ENCODE measurements at regions not wholly inside any gene's neighbourhood (a gene's known extent, or its start where the extent isn't known, plus 50 kb on each side); places are given as distances from the start of the nearest gene placed in this dataset.
"Not testable (repeated sequence)": the region's sequence is repeated elsewhere in the genome, so short reads cannot be mapped to it uniquely, and the experiment has no call there.

GRCh38 chr3:20608054-20608738 lies 422.2 kb upstream of the SGO1 start:
- DNase-seq = no peak

GRCh38 chr3:20604659-20605058 lies 418.7 kb upstream of the SGO1 start:
- no peak for DNase-seq

DNA sequence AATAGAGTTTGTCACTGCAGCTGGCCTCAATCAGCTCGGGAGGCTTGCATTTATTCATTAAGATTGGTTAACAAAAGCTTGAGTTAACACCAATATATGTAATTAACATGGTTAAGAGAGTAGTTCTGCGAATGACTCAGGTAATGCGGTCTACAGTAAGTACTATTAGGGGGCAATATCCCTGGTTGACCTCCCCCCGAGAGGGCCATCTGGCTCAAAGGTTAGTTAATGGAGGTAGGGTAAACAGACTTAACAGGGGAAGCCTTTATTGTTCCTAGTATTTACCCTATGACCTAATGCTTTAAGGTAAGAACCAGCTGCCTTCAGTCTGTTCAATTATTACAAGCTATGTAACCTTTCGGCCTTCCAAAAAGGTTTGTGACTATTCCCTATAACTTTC lies 403.3 kb upstream of the SGO1 start:
- no peak for DNase-seq

DNA sequence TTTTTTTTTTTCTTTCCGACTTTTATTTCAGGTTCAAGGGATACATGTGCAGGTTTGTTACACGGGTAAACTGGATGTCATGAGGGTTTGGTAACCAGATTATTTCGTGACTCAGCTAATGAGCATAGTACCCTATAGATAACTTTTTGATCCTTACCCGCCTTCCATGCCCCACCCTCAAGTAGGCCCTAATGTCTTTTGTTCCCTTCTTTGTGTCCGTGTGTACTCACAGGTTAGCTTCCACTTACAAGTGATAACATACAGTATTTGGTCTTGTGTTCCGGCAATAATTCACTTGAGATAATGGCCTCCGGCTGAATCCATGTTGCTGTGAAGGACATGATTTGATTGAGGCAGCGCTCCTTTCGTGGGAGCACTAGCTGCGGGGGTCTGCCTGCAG lies 402.8 kb upstream of the SGO1 start:
- DNase-seq = no peak

GRCh38 chr3:20583648-20584047 lies 397.6 kb upstream of the SGO1 start:
- no peak for DNase-seq

- DNase-seq = no peak
Observed at GRCh38 chr3:20576228-20576627, 390.2 kb upstream of the SGO1 start.

DNA sequence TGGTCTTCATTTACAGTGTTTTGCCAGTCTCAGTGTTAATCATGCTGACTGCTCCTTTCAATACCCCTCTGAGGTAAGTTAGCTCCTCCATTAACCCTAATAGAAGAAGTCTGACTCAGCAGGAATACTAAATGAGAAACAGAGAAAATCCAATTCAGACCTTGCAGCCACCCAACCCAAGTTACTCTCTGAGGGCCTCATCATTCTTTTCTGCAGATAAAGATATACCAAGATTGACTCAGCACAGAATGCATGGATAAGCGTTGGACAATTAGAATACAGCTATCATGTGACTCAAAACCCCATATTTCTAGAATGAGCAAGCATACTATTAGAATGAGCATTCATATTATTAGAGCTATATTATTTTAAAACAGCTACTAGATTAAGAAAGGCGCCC lies 389.1 kb upstream of the SGO1 start:
- peak in 1 of 2 experiments; percentile 4 for DNase-seq

GRCh38 chr3:20574746-20575145 lies 388.7 kb upstream of the SGO1 start:
- peak; percentile 5 to 46 for DNase-seq

- DNase-seq = no peak
Observed at GRCh38 chr3:20573175-20573574, 387.2 kb upstream of the SGO1 start.

DNA sequence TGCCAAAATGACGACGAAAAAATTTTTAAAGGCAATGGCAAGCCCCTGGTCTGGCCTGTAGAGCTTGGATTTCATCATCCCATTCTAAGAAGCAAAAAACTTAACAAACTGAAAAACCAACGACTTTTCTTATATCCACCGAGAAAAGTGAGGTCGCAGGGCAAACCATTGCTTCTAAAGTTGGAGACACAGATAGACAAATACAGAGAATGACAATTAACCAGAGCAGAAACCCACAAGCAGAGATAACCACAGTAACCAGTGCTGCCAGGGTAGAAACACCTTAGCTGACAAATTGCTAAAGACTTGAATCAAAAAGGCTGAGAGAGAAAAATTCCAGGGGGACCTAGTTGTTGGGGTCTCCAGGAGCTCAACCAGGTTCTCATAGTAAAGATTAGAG lies 386.5 kb upstream of the SGO1 start:
- no peak for DNase-seq

DNA sequence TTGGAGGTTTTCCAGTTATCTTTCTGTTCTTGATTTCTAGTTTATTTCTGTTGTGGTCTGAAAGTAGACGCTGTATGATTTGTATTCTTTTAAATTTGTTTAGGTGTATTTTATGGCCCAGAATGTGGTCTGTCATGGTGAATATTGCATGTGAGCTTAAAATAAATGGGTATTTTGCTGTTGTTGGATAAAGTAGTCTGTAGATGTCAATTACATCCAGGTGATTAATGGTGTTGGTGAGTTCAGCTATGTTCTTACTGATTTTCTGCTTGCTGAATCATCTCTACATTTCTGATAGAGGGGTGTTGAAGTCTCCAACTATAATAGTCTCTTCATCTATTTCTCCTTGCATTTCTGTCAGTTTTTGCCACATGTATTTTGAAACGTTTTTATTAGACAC lies 383.3 kb upstream of the SGO1 start:
- DNase-seq = no peak

GRCh38 chr3:20564966-20565365 lies 379.0 kb upstream of the SGO1 start:
- DNase-seq = no peak

- DNase-seq = no peak
Observed at GRCh38 chr3:20563985-20564384, 378.0 kb upstream of the SGO1 start.

DNA sequence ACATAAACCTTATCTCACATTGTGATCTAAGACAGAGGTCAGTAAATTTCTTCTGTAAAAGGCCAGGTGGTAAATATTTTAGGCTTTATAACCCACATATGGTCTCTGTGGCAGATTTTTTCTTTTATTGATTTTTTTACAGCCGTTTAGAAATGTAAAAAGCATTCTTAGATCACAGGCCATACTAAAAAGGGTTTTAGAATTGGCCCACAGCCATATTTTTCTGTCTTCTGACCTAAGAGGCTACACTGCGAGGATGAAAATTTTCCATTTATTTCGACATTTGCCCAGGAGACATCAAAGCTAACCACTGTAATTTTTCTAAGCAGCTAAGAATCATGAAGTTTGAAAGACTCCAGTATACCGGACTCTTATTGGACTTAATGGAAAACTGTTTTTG lies 377.2 kb upstream of the SGO1 start:
- DNase-seq = no peak

DNA sequence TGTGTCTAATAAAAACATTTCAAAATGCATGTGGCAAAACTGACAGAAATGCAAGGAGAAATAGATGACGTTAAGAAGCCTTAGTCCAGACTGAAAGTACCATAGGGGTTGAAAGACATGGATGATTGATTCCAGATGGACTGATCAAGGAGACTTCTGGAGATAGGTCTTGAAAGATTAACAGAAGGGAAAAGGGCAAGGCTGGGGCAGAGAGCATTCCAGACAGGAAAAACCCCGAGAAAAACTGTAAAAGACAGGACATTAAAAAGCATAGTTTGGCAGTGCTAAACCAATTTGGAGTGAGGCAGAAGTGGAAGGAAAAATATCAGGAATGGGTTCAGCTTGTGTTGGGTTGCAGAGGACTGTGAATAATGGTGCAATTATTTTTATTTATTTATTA lies 375.2 kb upstream of the SGO1 start:
- no peak for DNase-seq

- DNase-seq = not testable (repeated sequence)
Observed at GRCh38 chr3:20560446-20560845, 374.4 kb upstream of the SGO1 start.

GRCh38 chr3:20558161-20558560 lies 372.2 kb upstream of the SGO1 start:
- no peak for DNase-seq

- no peak for DNase-seq
Observed at GRCh38 chr3:20556661-20557060, 370.7 kb upstream of the SGO1 start.

GRCh38 chr3:20552605-20553275 lies 366.7 kb upstream of the SGO1 start:
- DNase-seq = no peak

DNA sequence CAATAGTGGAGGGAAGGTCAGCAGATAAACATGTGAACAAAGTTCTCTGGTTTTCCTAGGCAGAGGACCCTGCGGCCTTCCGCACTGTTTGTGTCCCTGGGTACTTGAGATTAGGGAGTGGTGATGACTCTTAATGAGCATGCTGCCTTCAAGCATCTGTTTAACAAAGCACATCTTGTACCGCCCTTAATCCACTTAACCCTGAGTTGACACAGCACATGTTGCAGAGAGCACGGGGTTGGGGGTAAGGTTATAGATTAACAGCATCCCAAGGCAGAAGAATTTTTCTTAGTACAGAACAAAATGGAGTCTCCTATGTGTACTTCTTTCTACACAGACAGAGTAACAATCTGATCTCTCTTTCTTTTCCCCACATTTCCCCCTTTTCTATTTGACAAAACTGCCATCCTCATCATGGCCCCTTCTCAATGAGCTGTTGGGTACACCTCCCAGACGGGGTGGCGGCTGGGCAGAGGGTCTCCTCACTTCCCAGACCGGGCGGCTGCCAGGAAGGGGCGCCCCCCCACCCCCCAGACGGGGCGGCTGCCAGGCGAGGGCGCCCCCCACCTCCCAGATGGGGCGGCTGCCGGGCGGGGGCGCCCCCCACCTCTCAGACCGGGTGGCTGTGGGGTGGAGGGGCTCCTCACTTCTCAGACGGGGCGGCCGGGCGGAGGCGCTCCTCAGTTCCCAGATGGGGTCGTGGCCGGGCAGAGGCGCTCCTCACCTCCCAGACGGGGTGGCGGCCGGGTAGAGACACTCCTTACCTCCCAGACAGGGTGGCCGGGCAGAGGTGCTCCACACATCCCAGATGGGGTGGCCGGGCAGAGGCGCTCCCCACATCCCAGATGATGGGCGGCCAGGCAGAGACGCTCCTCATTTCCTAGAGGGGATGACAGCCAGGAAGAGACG lies 361.6 kb upstream of the SGO1 start:
- DNase-seq = not testable (repeated sequence)

- no peak for DNase-seq
Observed at GRCh38 chr3:20546636-20547035, 360.6 kb upstream of the SGO1 start.

DNA sequence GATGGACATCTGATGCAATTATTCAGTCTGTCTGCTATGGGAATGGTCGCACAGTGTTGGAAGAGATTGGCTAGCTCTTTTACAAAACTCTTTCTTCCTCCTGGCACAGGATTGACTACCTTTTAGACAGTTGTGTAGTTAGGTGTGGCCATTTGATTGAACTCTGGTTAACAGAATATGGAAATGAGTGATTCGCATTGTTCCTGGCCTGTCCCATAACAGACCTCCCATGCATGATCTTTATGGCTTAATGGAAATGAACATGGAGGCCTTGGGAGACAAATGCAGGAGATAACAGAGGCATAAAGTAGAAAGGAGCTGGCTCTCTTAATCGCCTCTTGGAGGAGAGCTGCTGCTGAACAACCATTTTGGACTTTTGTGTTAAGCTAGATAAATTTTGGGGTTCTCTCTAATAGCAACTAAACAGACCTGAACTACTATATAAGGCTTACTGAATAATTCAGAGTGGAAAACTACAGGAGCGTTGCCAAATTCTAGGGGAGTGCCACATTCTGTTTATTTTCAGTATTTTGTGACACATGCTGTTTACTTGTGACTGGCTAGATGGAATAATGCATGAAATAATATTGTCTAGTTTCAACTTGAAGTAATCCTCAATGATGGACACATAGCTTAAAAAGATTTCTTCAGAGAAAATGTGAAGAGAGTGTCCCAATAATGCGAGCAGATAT lies 357.7 kb upstream of the SGO1 start:
- no peak for DNase-seq

GRCh38 chr3:20540066-20540465 lies 354.1 kb upstream of the SGO1 start:
- DNase-seq = no peak

Data from SW 1271 (cell line).